ENCODE measurements at regions not wholly inside any gene's neighbourhood (a gene's known extent, or its start where the extent isn't known, plus 50 kb on each side); places are given as distances from the start of the nearest gene placed in this dataset.

DNA sequence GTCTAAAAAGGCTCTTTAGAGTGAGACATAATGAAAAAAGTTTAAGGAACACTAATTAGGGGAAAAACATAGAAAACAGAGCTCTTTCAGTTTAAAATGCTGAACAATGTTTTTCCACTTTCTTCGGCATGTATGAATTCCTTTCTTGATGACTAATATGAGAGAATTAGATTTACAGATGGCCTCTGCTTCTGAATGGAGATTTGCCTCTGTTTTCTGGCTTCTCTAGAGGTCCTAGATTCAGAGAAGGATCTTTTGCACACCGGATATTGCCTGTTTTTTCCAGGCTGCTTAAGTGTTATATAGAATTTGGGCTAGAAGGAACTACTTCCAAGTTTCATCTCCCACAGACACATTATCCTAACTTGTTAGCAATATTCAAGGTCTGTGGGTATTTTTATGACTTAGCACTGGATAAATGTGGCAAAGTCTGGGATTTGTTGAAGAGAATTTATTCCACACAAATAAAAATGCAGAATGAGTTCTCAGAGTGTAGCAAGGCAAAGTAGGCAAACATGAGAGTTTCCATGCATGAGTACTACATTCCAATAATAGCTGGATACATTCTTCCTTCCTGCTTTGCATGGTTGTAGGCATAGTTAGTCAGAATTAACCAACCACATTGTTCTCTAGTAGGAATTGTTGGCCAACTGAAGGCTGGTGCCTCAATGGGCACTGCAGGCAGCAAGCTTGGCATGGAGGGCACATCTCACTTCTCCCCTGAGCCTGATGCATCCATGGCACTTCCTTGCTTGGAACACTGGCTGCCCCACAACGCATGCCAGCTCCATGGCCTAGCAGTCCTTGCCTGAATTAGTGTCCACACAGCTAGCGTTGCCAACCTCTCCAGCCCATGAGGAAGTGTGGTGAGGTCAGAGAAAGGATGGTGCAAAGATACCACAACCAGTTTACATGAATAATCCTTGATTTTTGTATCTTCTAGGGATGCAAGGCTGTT, 224.2 kb downstream of the CLIC5 start:
- no peak for DNase-seq (ENCODE audit: low read depth in 1 of 2, low spot score in 1 of 2)

DNA sequence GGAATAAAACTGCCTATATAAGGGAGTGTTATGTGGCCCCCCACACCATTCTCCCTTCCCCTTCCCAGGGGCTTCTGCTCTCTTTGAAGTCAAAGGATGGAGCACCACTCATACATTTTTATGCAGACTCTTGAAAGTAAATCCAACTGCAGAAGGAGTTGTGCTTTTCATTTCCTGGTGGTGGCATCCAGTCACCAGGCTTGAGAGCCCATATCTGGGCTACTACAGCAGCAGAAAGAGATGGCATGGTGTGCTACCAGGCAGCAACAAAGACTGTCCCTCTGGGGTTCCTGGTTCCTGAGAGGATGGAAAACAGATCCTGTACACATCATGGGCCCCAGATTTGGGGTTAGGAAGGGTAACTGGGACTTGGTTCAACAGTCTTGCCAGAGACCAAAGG, 226.4 kb downstream of the CLIC5 start:
- no peak for DNase-seq (ENCODE audit: low read depth in 1 of 2, low spot score in 1 of 2)

- DNase-seq (ENCODE audit: low read depth in 1 of 2, low spot score in 1 of 2): no peak
Observed at GRCh38 chr6:45787384-45787783, 228.3 kb downstream of the CLIC5 start.

DNA sequence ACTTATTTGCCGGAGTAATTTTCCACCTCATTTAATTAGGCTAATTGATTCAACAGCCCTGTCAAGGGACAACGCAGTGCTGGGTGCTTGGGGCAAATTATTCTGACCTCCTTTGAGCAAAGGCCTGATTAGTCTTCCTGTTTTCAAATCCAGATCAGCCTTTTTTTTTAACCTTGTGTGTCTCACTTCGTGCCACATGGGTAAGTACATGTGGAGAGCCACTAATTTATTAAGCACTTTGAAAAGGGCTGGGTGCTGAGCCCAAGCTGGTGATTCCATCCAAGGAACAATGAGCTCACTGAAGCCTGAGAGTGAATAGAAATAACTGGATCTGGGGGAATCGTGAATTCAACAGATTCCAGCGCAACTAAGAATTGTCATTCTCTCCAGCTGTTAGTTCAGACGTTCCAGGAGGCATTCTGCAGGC, 229.3 kb downstream of the CLIC5 start:
- DNase-seq (ENCODE audit: low read depth in 1 of 2, low spot score in 1 of 2): no peak

GRCh38 chr6:45784250-45784649, 231.4 kb downstream of the CLIC5 start:
- DNase-seq (ENCODE audit: low read depth in 1 of 2, low spot score in 1 of 2): no peak

DNA sequence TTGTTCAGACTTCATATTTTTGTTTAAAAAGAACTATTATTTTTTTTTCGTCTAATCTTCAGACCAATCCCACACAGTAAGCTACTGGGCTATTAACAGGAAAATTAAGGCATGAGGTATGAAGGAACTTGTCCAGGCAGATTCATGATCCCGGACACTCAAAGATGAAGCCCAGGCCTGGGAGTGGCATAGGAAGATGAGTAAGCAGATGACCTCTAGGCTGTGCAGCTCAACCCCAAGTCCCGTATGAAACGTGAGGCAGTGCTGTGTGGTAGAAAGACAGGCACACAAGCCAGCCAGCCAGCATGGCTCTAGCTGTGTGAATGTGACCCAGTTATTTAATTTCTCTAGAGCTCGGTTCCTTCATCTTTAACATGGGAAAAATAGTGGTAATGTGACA, 231.9 kb downstream of the CLIC5 start:
- DNase-seq (ENCODE audit: low read depth in 1 of 2, low spot score in 1 of 2): no peak

DNA sequence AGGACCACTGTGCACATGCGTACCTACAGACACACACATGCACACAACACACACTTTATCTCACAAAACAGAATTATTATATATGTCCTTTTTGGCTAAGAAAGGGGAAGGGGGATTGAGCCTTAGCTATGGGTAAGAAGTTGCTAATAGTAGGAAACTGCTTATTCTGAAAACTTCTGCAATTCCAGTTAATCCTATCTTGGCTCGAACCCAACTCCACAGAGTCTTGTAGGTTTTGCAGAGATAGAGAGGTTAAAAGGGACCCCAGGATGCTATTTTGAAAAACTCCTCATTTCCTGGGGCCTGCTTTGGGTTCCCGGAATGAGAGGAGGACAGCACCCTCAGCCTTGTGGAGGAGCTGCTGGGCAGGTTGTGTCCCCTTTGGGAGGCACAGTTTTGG, 233.8 kb downstream of the CLIC5 start:
- no peak for DNase-seq (ENCODE audit: low read depth in 1 of 2, low spot score in 1 of 2)

- no peak for DNase-seq (ENCODE audit: low read depth in 1 of 2, low spot score in 1 of 2)
Observed at GRCh38 chr6:45780523-45780922, 235.1 kb downstream of the CLIC5 start.

GRCh38 chr6:45775026-45775697, 240.5 kb downstream of the CLIC5 start:
- DNase-seq (ENCODE audit: low read depth in 1 of 2, low spot score in 1 of 2): no peak

DNA sequence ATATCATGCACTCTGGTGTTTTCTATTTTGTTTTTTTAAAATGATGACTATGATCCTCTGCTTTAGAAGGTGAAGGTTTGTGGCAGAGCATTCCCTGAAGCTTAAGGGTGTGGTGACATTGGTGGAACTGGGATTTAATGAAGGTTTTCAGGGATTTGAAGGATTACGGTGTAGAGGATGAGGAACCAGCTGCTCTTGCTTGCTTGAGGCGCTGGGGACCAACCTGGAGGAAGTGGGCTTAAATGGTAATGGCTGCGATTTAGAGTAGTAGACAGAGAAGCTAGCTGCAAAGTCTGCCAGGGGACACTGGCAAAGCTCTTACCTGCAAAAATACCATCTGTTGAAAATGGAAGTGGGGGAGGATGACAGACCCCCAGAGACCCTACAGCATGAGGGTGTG, 241.8 kb downstream of the CLIC5 start:
- no peak for DNase-seq (ENCODE audit: low read depth in 1 of 2, low spot score in 1 of 2)

DNA sequence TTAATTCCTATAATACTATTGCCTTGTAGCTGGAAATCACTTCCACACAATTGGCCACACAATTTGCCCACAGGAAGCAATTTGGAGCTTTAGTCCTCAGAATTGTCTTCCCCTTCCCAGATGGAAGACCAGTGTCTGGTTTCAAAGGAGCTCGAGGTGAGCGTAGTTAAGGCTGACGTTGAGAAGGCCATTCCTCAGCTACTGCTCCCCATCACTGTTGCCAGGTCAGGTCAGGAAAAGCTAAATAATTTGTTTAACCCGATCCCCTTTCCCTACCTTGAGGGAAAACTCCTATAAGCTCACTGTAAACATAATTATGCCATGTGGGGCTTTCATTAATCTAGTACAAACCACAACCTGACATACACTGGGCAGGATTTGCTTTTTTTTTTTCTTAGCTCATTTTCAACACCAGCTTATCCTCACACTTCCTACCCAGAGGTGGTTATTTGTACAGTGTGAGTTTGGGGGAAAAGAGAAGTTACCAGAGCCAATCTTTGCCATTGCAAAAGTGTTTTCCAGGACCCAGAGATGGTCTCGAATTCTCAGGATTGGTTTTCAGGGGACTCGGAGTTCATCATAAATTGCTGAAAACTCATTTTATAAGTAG, 242.7 kb downstream of the CLIC5 start:
- DNase-seq (ENCODE audit: low read depth in 1 of 2, low spot score in 1 of 2): no peak

DNA sequence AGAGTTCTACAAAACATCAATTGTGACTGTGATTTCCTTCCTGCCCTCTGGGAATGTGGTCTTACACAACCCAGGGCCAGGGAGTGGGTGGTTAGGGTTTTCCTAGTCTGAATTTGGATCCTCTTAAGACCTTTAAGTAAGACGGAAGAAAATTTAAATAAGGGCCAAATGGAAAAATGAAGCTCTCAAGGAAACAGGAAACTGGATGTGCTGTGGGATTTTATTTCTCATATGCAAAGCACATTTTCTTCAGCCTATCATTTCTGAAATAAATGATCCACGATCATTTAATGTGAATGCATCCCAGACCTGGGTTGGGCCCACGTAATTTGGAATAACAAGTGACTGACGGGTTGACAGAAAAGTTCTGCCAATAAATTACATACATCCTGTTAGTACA, 243.6 kb downstream of the CLIC5 start:
- no peak for DNase-seq (ENCODE audit: low read depth in 1 of 2, low spot score in 1 of 2)

DNA sequence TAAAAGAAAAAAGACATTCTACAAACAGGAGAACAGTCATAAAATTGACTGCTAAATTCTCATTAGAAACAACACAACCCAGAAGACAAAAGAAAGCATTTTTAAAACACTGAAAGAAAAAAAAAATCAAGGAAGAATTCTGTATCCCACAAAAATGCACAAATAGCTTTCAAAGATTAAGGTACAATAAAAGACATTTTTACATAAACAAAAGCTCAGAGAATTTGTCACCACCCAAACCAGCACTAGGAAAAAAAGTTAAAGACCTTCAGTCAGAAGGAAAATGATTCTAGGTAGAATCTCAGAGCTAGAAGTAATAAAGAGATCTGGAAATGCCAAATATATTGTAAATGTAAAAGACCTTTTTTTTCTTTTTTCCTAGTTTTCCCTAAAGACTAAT, 252.4 kb downstream of the CLIC5 start:
- DNase-seq (ENCODE audit: low read depth in 1 of 2, low spot score in 1 of 2): no peak

- no peak for DNase-seq (ENCODE audit: low read depth in 1 of 2, low spot score in 1 of 2)
Observed at GRCh38 chr6:45759472-45759810, 256.2 kb downstream of the CLIC5 start.

DNA sequence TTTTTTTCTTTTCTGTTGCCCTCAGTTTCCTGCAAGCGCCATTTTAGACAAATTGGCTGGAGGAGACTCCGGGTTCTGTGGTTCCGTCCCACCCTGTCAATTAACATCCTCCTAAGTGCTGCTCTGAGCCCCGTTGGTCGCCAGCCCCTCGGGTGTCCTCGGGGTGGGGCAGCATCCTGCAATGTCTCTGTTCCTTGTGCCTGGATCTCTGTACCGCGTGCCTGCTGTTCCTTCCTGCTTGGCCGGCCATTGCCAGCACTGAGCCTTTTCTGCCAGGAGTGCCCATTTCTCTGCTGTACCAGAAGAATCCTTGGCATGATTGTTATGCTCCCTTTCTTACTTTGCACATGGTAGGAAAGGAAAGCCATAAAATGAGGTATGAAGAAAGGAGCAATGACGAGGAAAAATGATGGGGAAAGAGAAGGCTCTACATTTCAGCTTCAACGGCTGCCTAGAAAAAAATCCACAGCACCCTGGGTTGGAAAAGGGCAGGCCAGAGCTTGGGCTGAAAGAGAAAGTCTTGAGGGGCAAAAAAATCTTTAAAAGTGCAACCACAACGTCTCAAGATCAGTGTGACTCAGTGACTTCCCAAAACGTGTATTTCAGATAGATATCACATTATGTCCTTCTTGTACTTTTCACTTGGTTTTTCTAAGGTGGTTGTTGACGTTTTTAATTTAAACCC, 256.7 kb downstream of the CLIC5 start:
- no peak for DNase-seq (ENCODE audit: low read depth in 1 of 2, low spot score in 1 of 2)

DNA sequence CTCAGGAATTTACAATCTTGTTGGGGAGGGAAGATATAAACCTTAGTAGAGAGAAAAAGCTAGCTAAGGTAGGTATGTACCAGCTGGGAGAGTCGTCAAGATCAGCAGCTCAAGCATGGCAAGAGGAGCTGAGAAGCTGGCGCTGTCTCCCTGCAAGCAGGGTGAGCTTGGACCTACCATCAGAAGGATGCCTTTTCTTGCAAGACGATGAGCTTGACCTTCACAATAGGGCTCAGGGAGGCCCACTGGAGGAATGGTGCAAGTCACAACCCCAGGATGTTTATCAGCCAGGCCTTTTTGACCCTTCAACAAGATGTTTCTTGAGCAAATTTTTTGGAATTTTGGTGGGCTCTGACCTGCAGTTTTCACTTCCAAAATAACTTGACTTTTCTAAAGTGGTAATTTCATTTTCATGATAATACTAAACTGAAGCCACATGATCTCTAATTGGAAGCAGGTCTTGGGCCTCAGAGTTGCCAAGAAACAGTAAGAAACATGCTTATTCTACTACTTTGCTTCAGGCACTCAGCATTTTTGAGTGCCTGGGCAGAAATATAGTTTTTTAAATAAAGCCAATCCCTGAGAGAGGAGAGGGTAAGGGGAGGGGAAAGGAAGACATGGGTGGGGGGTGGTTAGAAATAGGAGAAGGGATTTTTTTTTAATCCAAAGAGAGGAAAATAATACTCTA, 258.1 kb downstream of the CLIC5 start:
- no peak for DNase-seq (ENCODE audit: low read depth in 1 of 2, low spot score in 1 of 2)

GRCh38 chr6:45756606-45757005, 259.1 kb downstream of the CLIC5 start:
- DNase-seq (ENCODE audit: low read depth in 1 of 2, low spot score in 1 of 2): no peak

GRCh38 chr6:45754432-45754831, 261.2 kb downstream of the CLIC5 start:
- no peak for DNase-seq (ENCODE audit: low read depth in 1 of 2, low spot score in 1 of 2)

GRCh38 chr6:45746046-45746445, 269.6 kb downstream of the CLIC5 start:
- no peak for DNase-seq (ENCODE audit: low read depth in 1 of 2, low spot score in 1 of 2)

DNA sequence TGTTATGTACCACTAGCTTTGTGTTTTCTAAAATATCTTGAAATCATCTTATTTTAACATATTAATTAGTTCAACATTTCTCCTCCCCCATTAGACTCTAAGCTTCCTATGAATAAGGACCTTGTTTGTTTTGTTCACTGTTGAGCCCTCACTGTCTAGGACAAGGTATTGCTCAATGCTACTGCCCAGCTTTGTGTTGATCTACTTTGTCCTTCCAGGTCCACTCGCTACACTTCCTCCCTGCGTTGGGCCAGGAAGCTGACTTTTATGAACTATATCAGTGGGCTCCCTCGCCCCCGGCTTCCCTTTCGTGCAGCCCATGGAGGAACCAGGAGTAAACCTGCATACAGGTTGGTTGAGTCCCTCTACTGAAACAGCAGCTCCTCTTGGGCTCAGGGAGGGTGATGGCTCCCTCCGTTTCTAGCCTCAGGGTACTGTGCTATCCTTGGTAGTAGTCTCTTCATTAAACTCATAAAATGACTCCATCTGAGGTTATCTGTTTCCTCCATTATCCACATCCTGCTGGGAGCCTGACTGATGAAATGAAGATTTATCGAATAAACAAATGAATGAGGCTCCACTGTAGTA, 272.5 kb downstream of the CLIC5 start:
- no peak for DNase-seq (ENCODE audit: low read depth in 1 of 2, low spot score in 1 of 2)

- no peak for DNase-seq (ENCODE audit: low read depth in 1 of 2, low spot score in 1 of 2)
Observed at GRCh38 chr6:45742591-45742990, 273.1 kb downstream of the CLIC5 start.
